ENCODE measurements at regions not wholly inside any gene's neighbourhood (a gene's known extent, or its start where the extent isn't known, plus 50 kb on each side); places are given as distances from the start of the nearest gene placed in this dataset.

DNA sequence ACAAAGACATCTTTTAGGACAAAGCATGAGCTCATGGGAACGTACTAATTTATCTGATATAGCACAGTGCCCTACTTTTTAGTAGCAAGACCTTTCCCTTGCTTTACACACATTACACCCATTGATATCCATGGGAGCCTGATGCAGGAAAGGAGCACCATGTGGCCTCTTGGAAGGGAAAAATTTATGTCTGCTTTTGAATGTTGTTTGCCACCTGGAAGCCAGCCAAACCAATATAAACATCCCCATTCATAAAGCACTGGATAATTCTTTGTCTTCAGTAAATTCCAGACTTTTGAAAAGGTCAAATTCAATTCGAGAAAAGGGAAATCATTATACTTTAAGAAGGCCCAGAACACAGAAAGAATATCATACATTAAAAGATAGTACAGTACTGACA, 152.3 kb upstream of the BEND6 start:
- no peaks in the 10 kb centered on the region for H3K27me3 ChIP-seq (replicated peaks in 1 of 2; ENCODE audit: control insufficient read depth in 2 of 2, insufficient read depth in 2 of 2, low read length in 1 of 2)
- no peak overlapping the region for H3K27ac ChIP-seq (ENCODE audit: control insufficient read depth, insufficient read depth)
- peaks cover 71% of the 10 kb centered on the region for H3K79me2 ChIP-seq (ENCODE audit: control insufficient read depth, insufficient read depth, low read length)
- CTCF ChIA-PET, result interaction anchor here (1.0 to 2.2 kb wide), 4 partner anchors 8 to 35 kb away, joined by 3 to 7 read pairs (median 4); no protein-coding TSS in a partner anchor
- RAD21 ChIA-PET (ENCODE audit: unreplicated experiment), result interaction anchor here (0.6 to 2.2 kb wide), 3 partner anchors 37 to 161 kb away, joined by 3 to 7 read pairs (median 6); no protein-coding TSS in a partner anchor
- H3K4me3 ChIP-seq, result no peak overlapping the region
- no peaks in the 10 kb centered on the region; the same call in 1 of the 3 replicates for H3K9me3 ChIP-seq (replicated peaks; ENCODE audit: control insufficient read depth, insufficient read depth, low read length)
- POLR2A ChIA-PET, result interaction anchor here (1.5 kb wide), 1 partner anchor 9 kb away, joined by 11 read pairs; no protein-coding TSS in a partner anchor
- FAIRE-seq (peak; percentile 38), ATAC-seq (no peak), DNase-seq (ENCODE audit: low read depth, low spot score) (no peak)
- peaks cover 0 to 2% of the 10 kb centered on the region in 2 experiments; a peak in 1 of 4 replicates for H3K36me3 ChIP-seq (ENCODE audit: control insufficient read depth in 2 of 2, insufficient read depth in 2 of 2, low read length in 1 of 2)
- in situ Hi-C loops (cut with MboI), result no loop called here
- H3K4me2 ChIP-seq (ENCODE audit: control insufficient read depth, insufficient read depth), result no peak overlapping the region
- 30% methylated on average over 2 of the region's 2 CpGs for WGBS (ENCODE audit: insufficient coverage, insufficient replicate concordance, low lambda C conversion rate, missing lambda C conversion rate)
- H4K20me1 ChIP-seq (ENCODE audit: control insufficient read depth, insufficient read depth), result no peaks in the 10 kb centered on the region
- SMC1A ChIA-PET (ENCODE audit: uncharacterized antibody, unreplicated experiment), result interaction anchor here (0.7 to 3.9 kb wide), 8 partner anchors 9 to 44 kb away, joined by 3 to 20 read pairs (median 3); no protein-coding TSS in a partner anchor
- intact Hi-C loops (cut with micrococcal nuclease; ENCODE audit: unreplicated experiment), result no loop called here
- peaks cover 19% of the 10 kb centered on the region; the same call in 1 of the 2 replicates for H3K4me1 ChIP-seq (ENCODE audit: control insufficient read depth, insufficient read depth, low read length)
- H3K9ac ChIP-seq (ENCODE audit: control insufficient read depth, insufficient read depth, low read length), result no peak overlapping the region
- BruUV-seq (replicated peaks), result no TSS peak
- H2AFZ ChIP-seq (ENCODE audit: control insufficient read depth, low read depth, low read length), result no peak overlapping the region
- TF ChIP-seq YY1 (IDR thresholded peaks at IDR 0.05; ENCODE audit: low read depth, low read length) (no peak), SMAD1 (IDR thresholded peaks at IDR 0.05; ENCODE audit: low read depth, partially characterized antibody) (no peak), SP1 (IDR thresholded peaks at IDR 0.05; ENCODE audit: low read depth, low read length) (no peak), JUND (IDR thresholded peaks at IDR 0.05; ENCODE audit: low read depth, low read length) (no peak), CBX5 (IDR thresholded peaks at IDR 0.05; ENCODE audit: low read depth) (no peak), ASH2L (IDR thresholded peaks at IDR 0.05; ENCODE audit: borderline replicate concordance, low read depth) (no peak), CTCF (IDR thresholded peaks at IDR 0.05 in 2 of 3, conservative IDR thresholded peaks at IDR 0.05 in 1 of 3; ENCODE audit: control insufficient read depth in 2 of 3, extremely low read depth in 1 of 3, insufficient read depth in 1 of 3, low read depth in 3 of 3, low read length in 3 of 3) (no peak), SREBF2 (IDR thresholded peaks at IDR 0.05; ENCODE audit: low read length) (no peak), MTA2 (IDR thresholded peaks at IDR 0.05; ENCODE audit: low read depth) (no peak), EZH2 (IDR thresholded peaks at IDR 0.05; ENCODE audit: borderline replicate concordance, control insufficient read depth, low read depth, low read length) (no peak), NR2F1 (conservative IDR thresholded peaks at IDR 0.05) (no peak), GABPA (IDR thresholded peaks at IDR 0.05; ENCODE audit: low read depth) (no peak), NBN (IDR thresholded peaks at IDR 0.05) (no peak), SKIL (IDR thresholded peaks at IDR 0.05; ENCODE audit: low read depth, poor library complexity, severe bottlenecking) (no peak), BCL11A (IDR thresholded peaks at IDR 0.05; ENCODE audit: low read depth, low read length) (no peak), FOXK2 (IDR thresholded peaks at IDR 0.05) (no peak), USF2 (IDR thresholded peaks at IDR 0.05; ENCODE audit: borderline replicate concordance, low read depth, low read length) (no peak), EGR1 (IDR thresholded peaks at IDR 0.05; ENCODE audit: borderline replicate concordance in 1 of 2, low read depth in 2 of 2, low read length in 2 of 2) (no peak)
- TF ChIP-seq, protein P1, sequence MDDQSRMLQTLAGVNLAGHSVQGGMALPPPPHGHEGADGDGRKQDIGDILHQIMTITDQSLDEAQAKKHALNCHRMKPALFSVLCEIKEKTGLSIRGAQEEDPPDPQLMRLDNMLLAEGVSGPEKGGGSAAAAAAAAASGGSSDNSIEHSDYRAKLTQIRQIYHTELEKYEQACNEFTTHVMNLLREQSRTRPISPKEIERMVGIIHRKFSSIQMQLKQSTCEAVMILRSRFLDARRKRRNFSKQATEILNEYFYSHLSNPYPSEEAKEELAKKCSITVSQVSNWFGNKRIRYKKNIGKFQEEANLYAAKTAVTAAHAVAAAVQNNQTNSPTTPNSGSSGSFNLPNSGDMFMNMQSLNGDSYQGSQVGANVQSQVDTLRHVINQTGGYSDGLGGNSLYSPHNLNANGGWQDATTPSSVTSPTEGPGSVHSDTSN (IDR thresholded peaks at IDR 0.05; ENCODE audit: insufficient replicate concordance, low read depth, low read length), result no peak
